ENCODE measurements at regions not wholly inside any gene's neighbourhood (a gene's known extent, or its start where the extent isn't known, plus 50 kb on each side); places are given as distances from the start of the nearest gene placed in this dataset.

DNA sequence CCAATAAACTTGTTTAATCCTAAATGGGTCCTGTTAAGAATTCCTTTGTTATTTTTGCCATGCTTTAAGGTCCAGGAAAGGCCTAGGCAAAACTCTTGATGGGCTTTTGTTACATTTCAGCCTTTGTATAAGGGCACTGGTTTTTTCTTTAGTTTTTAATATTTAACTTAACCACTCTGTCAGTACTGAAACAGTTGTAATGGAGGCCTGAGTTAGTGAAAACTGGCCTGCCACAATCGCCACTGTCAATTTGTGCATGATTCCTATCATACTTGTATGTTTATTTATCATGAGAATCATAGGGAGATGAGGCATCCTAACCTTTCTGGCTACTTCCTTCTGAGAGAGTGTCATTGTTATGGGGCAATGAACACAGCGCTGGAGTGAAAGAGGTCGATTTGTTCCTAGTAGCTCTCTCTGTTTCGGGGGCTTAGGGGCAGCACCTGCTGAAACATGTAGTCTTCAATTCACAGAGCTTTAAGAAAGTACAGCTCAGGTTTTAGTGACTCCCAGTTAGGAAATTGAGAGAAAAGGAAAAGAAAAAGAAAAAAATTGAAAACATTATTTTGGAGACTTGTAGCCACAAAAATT lies 393.8 kb upstream of the FSTL5 start:
- TF ChIP-seq CTCF (IDR thresholded peaks at IDR 0.05) (no peak), POLR2A (IDR thresholded peaks at IDR 0.05) (no peak)

Data from adrenal gland (tissue), 5 donors.